GM12872 (cell line): ENCODE measurements at regions not wholly inside any gene's neighbourhood (a gene's known extent, or its start where the extent isn't known, plus 50 kb on each side); places are given as distances from the start of the nearest gene placed in this dataset.

Experiments
- TF ChIP-seq, protein P1 (sequence below): IDR thresholded peaks from 3 replicates; pipeline ENCODE4 v1.5.1; 2011; ENCODE audit warnings: low read depth, mild to moderate bottlenecking, low read length, moderate library complexity; ENCODE audit not compliant: insufficient read depth

DNA sequence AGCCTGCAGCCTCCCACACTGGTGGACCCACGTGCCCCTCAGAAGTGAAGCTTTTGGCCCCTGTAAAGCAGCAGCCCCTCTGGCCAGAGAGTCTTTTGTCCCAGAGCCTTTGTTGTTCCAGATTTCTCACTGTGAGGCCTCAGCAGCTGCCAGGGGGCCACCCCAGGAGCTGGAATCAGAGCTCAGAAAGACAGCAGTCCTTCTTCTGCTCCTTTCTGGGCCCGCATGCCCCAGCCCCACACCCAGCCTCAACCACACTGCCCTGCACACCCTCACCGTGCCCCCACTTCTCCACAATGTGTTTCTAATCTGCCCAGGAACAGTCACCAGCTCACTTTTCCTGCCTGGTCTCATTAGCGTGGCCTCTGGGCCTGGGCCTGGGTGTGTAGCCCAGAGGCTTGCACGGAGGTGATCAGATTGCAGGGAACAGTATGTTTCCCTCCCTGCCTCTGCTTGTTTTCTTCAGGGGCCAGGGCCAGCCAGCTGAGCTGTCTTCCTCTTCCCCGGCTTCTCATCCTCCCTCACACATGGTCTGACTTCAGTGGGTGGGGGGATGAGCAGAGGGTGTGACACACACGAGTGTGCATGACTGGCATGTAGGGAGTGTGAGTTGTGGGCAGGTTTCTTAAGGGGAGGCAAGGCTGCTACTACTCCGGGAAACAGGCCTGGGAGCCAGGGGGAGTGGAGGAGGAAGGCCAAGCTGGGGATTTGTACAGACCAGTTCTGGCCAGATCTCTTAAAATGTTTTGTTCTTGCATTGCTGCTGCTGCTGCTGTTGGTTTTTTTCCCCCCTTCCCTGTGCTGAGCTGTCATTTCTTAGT lies 82.5 kb upstream of the ZNF648 start:
- TF ChIP-seq, protein P1, sequence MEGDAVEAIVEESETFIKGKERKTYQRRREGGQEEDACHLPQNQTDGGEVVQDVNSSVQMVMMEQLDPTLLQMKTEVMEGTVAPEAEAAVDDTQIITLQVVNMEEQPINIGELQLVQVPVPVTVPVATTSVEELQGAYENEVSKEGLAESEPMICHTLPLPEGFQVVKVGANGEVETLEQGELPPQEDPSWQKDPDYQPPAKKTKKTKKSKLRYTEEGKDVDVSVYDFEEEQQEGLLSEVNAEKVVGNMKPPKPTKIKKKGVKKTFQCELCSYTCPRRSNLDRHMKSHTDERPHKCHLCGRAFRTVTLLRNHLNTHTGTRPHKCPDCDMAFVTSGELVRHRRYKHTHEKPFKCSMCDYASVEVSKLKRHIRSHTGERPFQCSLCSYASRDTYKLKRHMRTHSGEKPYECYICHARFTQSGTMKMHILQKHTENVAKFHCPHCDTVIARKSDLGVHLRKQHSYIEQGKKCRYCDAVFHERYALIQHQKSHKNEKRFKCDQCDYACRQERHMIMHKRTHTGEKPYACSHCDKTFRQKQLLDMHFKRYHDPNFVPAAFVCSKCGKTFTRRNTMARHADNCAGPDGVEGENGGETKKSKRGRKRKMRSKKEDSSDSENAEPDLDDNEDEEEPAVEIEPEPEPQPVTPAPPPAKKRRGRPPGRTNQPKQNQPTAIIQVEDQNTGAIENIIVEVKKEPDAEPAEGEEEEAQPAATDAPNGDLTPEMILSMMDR: no peak

DNA sequence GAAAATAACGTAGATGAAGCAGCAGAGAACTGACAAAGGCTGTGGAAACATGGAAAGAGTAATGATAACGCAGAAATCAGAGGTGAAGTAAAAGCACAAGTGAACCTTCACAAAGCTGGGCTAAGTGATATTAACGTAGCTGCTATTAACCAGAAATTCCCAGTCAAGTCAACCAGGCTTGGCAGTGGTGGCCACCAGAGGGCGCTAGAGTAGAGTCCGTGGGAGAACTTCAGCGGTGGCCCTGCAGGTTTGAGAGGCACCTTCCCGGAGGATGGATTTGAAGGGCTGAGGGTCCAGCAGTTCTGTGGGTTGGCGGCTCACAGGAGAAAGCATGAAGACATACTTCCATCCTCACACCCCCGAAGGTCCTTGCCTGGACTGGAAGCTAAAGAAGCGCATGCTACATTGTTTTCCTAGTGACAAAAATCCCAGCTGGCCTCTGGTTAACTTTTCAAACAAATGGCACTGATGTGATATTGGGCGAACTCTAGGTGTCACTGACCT lies 81.7 kb upstream of the ZNF648 start:
- TF ChIP-seq, protein P1: peak; percentile 96

DNA sequence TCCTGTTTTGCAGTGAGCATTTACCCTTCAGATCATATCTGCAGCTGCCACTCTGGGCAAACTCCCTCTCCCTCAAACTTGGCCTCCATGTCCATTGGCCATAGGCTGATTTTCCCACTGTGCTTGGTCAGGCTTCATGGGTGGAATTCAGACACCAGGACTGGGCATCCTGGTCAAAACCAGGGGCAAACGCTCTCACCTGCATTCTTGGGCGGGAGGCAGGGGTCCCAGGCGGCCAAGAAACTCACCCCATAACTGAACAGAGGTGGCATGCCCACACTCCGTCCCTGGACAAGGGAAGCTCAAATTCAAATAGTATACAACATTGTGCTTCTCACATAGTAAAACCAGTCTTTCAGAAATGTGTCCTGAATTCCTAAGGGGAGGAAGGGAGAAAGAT lies 81.1 kb upstream of the ZNF648 start:
- TF ChIP-seq, protein P1: no peak

DNA sequence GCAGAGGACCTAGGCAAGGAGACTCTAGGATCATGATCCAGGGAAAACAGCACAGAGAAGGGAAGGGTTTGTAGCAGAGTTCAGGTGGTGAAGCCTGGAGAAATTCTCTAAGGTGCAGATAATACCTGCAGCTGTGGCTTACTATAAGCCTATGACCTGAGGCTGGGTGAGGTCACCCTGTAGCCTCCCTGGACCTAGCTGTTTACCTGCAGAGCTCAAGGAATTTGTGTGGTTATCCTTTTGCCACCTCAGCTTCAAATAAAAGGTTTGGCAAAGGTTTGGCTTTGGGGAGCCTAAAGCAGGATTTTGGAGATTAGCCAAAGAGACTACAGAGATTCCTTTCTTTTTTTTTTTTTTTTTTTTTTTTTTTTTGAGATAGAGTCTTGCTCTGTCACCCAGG lies 79.5 kb upstream of the ZNF648 start:
- TF ChIP-seq, protein P1: no peak

DNA sequence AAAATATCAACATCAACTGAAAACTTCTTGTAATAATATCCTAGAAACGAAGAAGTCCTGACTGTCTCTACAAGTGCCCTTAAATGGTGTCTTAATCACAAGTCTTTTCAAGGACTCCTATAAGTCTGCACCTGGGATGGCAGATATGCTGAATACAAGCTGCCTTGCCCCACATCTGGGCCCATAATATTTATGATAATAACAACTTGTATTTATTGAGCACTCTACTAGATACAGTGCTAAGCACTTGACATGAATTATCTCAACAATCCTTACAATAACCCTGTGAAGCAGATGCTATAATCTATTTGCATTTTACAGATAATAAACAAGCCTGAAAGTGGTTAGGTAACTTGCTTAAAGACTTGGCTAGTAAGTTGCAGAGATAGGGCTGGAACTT lies 78.0 kb upstream of the ZNF648 start:
- TF ChIP-seq, protein P1: no peak

DNA sequence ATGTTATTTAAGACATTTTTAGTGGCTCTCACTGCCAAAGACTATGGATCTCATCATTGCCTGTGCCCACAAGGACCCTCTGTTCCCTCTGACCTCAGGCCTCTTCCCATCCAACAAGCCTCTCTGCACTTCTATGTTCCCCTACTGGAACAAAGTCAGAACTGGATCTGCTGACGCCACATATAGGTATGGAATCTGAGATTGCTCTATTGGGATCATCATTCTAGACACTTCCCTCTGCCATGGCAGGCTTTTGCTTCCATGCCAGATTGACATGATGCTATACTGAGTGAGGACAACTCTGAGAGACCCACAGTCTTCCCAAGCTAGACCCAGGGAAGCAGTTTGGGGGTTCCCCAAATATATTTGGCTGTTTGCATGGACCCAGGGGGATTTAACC lies 76.0 kb upstream of the ZNF648 start:
- TF ChIP-seq, protein P1: no peak

DNA sequence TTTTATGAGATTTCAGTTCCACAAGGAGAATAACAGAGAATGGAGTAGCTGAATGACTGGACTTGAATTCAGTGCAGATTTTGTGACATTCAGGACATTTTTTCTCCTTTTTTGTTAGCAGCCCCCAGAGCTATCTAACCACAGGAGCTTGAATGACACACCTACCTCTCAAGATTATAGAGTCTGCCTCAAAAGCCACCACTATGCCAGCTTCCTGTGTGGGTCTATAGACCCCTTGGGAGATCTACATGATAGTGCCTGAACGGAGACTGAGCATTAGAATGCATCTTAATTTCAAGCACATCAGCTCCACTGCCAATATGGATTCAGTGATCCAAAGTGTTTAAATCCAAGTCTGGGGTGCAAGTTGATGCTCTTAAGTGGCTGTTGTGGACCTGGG lies 74.4 kb upstream of the ZNF648 start:
- TF ChIP-seq, protein P1: no peak
